HTR-8/SVneo (cell line): ENCODE measurements at regions not wholly inside any gene's neighbourhood (a gene's known extent, or its start where the extent isn't known, plus 50 kb on each side); places are given as distances from the start of the nearest gene placed in this dataset.
"Not testable (repeated sequence)": the region's sequence is repeated elsewhere in the genome, so short reads cannot be mapped to it uniquely, and the experiment has no call there.

Experiments used
- DNase-seq: peaks from one replicate; pipeline ENCODE4 v3.0.0; 2011; ENCODE audit warnings: low spot score, mixed read lengths; ENCODE audit not compliant: insufficient read length
- FAIRE-seq: peaks from 2 replicates; lab custom pipeline; 2011; peaks lifted over from hg19 to GRCh38; lab: Jason Lieb, UNC

DNA sequence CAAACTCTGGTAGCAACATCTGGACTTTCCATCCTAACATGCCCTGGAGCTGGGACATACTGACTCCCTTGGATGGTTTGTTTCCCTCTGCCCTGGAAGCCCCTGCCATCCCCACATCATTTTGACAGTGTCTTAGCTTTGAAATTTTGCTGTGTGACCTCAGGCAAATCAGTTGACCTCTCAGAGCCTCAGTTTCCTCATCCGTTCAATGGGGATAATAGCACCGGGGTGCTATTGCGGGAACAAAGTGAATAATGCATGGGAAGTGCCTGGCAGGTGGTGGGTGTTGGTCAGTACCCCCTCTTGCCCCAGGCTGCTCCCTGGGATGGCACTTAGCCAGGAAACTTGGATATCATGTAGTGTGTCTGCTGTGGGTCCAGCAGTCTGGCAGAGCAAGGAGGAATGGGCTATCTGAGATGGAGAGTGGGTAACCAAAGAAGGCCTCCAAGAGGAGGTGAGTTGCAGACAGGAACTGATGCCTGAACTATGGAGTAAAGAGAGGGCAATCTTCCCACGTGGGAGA, 88.6 kb downstream of the MRPL14 start:
- no peak for FAIRE-seq
- no peak for DNase-seq

DNA sequence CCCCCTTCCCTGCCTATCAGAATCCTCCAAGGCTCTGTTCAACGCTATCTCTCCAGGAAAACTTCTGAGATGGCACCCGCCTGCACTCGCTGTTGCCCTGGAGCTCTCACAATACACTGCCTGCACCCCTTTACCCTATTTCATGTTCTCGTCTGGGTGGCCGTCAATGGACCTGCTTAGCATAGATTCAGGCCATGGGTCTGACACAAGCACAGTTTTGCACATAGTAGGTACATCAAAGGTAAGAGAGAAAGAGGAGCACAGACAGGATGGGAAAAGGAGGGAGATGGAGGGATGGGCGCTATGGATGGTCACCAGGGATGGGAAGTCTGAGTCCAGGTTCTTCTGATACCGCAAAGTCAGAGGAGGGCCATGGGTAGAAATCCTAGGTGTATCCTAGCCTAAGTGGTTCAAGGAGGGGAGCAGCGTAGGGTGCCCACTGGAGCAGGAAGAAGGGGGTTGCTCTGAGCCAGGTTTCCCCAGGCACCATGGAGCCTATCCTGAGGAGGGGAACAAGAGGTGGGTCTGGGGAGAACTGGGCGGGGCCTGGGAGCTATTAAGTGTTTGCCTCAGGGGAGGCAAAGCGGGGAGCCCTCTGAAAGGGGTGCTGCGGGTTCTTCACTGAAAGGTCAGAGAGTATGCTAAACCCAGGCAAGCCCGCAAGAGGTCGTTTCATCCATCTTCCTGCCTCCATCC, 89.3 kb downstream of the MRPL14 start:
- DNase-seq = no peak
- FAIRE-seq = no peak

DNA sequence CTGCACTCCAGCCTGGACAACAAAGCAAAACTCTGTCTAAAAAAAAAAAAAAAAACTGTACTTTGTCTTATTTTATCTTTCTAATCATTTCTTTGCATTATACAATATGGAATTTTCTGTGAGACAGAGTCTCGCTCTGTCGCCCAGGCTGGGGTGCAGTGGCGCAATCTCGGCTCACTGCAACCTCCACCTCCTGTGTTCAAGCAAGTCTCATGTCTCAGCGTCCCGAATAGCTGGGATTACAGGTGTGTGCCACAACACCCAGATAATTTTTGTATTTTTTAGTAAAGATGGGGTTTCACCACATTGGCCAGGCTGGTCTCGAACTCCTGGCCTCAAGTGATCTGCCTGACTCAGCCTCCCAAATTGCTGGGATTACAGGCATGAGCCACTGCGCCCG, 90.0 kb downstream of the MRPL14 start:
- not testable (repeated sequence) for FAIRE-seq, DNase-seq

DNA sequence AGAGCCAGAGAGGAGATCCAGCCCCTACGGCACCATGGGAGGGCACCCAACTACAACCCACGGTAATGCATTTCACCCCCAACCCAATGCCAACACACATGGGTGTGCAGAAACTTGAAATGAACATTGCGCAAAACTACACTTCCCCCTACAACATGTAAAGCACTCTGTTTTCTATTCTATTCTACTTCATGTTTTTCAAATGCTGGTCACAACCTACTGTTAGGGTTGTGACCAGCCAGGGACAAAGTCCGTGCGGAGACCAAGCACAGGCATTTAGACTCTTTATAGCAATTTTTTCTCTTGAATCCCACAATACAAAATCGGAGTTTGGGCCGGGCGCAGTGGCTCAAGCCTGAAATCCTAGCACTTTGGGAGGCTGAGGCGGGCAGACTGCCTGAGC, 90.6 kb downstream of the MRPL14 start:
- DNase-seq = no peak

DNA sequence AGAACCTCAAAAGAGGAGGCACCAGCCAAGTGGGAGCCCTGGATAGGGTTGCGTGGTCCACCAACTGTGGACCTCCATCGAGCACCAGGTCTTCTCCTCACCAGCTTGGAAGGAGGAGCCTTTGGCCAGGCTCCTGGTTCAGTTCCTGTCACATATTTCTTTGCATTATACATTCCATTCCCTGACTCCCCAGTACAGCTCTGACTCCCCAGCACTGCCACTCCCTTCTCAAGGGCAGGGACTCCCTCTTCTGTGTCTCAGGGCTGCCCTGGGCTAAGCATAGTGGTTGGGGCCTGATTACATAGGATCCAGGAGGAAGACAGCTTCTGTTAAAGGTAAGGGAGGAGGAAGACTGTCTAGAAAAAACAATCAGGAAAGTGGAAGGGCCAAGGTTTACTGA, 91.1 kb downstream of the MRPL14 start:
- no peak for FAIRE-seq

More for the DNA sequence above, 90.6 kb downstream of the MRPL14 start:
- FAIRE-seq = no peak

DNA sequence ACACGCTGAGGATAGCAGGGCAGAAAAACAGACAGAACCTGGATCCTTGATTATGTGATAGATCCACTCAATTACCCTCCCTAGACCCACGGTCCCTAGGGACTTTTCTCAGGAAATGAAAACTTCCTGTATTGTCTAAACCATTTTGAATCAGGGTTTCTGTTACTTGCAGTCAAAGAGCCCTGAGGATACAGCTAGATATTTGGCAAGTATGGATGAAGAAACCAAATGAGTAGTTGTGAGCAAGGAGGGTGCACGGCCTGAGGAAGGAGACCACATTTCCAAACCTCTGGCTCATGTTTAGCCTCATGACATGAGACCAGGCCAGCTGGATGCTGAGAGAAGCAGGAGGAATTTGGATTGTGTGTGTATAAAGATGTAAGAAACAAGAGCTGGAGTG, 91.6 kb downstream of the MRPL14 start:
- FAIRE-seq (no peak), DNase-seq (no peak)

More for the DNA sequence above, 91.1 kb downstream of the MRPL14 start:
- no peak for DNase-seq

DNA sequence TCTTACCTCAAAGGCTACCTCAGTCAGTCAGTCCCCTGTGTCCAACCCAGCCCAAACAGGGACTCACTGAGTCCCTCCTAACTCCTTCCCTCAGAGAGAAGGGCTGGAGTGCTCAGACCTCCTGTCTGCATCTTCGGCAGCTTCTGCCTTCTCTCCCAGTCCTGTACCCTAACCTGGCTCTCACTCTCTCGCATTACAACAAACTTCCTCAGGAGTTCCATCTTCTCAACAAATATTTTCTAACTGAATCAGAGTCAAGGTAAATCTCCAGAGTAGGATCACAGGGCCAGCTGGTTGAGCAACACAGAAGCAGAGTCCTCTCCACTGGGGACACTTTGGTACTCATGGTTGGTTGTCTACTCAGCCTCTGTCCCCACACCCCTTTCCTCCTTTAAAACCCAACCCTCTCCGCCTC, 92.3 kb downstream of the MRPL14 start:
- DNase-seq (no peak), FAIRE-seq (no peak)

DNA sequence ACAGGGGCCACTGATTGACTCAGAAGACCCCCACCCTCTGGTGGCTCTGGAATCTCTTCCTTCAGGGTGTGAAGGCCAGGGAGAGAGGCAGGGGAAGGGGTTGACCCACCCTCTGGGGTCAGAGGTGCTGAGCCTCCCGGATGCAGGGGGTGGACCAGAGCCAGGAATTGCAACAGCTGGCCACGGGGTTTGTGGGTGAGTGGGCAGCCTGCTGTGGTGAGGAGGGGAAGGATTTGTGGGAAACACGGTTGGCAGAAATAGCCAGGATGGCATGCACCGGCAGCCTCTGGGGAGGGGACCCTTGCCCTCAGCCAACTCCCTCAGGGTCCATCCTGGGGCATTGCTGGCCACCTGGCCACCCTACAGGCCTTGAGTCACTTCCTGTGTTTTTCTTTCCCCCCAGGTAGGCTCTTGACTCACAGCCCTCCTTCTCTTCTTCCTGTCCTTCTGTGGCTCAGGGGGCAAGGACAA, 92.8 kb downstream of the MRPL14 start:
- FAIRE-seq (no peak), DNase-seq (no peak)

- DNase-seq (no peak), FAIRE-seq (no peak)
These were observed 96.3 kb downstream of the MRPL14 start for GRCh38 chr6:44030812-44031454.

DNA sequence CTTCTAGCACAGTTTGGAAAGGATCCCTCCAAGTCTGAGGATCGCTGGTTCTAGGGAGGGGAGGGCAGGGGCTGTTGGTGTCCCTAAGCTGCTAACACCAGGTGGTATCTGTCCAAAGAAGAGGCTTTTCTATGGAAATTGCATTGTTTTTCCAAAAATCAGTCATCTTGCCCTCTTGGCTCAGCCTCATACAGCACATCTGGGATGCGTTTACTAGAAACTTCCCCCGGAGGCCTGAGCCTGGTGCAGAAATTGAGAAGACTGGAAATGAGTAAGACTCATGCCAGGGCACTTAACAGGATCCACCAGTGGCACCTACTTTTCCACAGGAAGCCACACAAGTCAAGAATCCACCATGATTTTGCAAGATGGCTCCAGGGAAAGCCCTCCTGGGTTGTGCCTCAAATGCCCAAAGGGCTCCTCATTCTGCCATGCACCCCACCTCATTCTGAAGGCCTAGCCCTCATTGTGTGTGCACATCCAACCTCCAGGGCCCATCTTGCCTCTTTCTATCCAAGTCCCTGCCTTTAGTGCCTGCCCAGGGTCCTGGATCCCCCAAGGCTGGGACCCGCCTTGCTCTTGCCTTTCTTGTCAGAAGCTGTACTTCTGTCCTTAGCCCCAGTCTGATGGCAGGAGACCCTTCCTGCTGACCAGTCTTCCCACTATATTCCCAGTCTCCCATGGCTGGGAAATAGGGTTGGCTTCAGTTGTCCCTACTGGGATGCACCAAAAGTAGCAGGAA, 97.6 kb downstream of the MRPL14 start:
- DNase-seq (no peak), FAIRE-seq (no peak)

- no peak for DNase-seq
- no peak for FAIRE-seq
These were observed 98.4 kb downstream of the MRPL14 start for GRCh38 chr6:44028789-44029310.

GRCh38 chr6:44025226-44025625, 102.0 kb downstream of the MRPL14 start:
- DNase-seq (no peak), FAIRE-seq (no peak)

- DNase-seq = no peak
- FAIRE-seq = no peak
These were observed 102.6 kb downstream of the MRPL14 start for GRCh38 chr6:44024574-44025219.

- FAIRE-seq (no peak), DNase-seq (no peak)
These were observed 103.4 kb downstream of the MRPL14 start for GRCh38 chr6:44023586-44024454.

GRCh38 chr6:44022671-44023352, 104.4 kb downstream of the MRPL14 start:
- FAIRE-seq = no peak
- no peak for DNase-seq

DNA sequence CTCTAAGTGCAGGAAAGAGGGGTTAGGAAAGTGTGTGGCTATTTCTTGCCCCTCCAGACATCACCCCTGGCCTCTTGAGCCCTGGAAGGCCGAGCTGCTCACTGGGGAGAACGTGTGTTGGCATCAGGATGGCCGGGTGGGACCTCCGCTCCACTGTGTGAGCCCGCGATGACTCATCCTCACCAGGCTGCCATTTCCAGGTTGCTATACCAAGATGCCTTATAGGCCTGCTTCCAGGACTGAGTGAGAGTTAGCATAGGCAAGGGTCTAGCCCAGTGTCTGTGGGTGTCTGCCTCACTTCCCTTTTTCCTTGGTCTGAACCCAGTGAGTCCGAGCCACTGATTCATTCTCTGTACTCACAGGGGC, 105.0 kb downstream of the MRPL14 start:
- FAIRE-seq (no peak), DNase-seq (no peak)

DNA sequence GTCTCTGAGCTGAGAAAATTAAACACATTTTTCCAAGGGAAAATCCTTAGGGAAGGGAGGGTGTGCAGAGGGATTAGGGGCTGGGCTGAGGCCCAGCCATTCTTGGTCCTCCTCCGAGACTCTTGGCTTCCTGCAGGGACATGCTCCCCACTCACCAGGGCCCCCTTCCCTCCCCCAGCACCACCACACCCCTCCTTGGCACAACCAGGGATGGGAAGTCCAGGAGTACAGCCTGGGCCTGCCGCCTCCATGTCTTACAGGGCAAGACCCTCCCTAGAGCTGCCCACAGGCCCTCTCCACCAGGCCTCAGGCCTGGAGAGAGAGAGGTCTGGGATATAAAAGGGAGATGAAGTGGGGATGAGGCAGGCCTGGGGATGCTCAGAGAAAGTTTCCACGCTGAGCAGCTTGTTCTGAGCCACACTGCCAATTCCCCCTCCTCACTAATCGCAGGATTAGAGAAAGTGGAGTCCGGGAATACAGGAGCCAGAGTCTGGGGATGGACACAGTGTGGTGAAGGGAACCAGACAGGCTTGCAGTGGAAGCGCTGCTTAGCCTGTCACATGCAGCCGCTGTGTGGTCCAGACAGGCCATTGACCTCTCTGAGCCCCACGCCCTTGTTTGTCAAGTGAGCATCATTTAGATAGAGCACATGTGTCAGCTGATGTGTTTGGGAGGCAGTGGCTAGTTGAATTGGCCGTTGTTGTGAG, 105.5 kb downstream of the MRPL14 start:
- FAIRE-seq (no peak), DNase-seq (no peak)
